Activated CD4-positive, alpha-beta T cell treated with anti-CD3 and anti-CD28 coated beads for 4 hours (primary cell): ENCODE measurements at regions not wholly inside any gene's neighbourhood (a gene's known extent, or its start where the extent isn't known, plus 50 kb on each side); places are given as distances from the start of the nearest gene placed in this dataset.
A peak's percentile ranks its signal among the peaks of the same experiment; 100 is the strongest.
"Not testable (repeated sequence)": the region's sequence is repeated elsewhere in the genome, so short reads cannot be mapped to it uniquely, and the experiment has no call there.

Experiments used
- DNase-seq, 2 donors: peaks; one replicate each; pipeline ENCODE4 v3.0.0-alpha.2; 2020

DNA sequence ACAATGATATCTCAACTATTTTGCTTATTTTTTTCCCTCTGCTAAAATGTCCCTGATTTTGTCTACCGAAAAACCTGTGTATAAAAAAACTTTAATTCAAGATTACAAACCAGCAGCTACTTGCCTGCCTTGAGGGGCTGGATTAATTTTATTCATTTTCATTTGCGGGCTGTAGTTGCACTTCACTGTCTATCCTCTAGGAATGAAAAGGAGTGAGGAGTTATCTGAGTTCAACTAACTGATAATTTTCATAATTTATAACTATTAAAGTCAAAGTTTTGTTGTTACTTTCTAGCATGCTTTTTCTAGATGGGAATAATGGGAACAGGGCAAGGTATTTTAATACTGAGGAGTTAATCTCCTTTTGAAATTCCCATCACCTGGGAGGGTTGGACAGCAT lies 50.3 kb upstream of the AGTPBP1 start:
- DNase-seq, result not testable (repeated sequence)

DNA sequence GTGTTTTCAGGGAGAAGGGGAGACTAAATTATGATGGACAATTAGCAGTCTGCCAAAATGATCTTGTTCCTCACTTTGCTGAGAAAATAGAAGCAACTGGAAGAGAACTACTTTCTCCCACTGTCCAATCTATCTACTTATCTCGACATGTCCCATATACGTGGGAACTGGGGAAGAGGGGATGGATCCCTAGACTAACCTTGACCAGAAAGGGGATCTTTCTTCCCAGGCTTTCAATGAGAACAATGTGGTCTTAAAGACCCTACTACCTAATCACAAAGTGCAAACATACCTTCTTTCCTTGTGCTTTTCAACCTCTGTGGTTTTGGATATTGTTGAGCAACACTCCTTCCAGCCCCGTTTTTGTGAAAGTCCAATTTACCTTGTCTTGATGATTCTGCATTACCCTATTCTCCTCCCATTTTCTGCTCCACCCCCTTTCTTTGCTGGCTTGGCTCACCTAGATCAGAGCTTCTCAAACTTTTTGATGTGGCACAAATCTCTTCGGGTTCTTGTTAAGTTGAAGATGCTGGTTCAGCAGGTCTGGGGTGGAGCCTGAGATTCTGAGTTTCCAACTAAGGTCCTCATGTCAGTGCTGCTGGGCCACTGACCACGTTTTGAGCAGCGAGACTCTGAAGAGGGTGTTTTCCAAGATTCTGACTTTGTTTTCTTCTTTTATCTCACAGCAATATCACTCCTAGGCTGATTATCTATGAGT lies 61.4 kb upstream of the AGTPBP1 start:
- DNase-seq, result peak; percentile 26 to 41

GRCh38 chr9:85804847-85805133 lies 63.0 kb upstream of the AGTPBP1 start:
- DNase-seq, result not testable (repeated sequence)

DNA sequence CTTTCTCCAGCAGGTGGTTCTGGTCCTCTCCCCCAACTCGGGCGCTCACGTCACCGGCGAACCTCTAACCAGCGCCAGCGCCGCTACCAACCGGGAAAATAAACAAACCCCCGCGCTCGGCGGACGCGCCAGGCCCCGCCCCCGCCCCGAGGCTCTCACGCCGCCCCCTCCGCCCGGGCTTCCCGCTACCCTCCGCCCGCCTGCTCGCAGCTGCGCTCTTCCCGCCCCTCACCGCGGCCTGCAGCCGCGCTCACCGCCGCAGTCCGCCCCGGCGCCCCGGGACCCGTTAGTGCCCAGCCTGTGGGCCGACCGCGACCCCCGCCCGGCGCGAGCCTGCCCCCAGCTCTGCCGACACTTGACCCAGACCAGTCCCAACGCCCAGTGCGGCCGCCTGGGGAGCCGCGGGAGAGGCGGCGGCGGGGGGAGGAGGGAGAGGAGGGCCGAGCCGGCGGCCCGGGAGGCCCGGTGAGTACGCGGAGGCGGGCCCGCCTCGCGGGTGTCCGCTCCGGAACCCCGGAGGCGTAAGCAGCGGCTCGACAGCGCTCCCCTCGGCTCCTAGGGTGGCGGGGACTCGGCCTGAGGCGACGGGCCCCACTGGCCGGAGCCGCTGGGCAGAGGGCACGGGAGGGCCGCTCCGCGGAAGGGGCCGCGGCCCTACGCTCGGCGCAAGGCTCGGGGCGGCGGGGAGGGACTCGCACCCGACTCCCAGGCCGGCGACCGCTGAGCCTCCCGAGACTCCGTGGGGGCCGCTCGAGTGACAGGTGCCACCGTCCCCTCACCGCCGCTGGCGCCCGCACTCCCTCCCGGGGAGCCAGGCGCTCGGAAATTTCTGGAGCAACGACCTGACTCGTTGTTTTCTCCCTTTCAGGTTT lies 63.6 kb upstream of the AGTPBP1 start:
- peak; percentile 70 to 71 for DNase-seq

DNA sequence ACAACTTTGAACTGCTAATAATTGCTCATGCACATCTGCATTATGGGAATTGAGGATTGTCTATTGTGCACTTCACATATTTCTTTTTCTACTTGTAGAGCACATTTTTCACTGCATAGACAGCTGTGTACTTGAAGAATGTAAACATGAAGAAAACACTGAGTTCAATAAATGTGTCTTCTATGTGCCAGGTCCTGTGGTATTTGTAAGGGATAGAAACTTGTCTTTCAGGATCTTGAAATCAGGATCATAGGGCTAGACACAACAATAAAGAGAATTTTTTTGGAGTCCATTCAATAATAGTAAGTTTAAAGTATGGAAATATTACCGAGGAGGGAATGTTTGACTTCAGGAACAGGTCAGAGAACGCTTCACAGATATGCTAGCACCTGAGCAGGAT lies 66.6 kb upstream of the AGTPBP1 start:
- DNase-seq, result not testable (repeated sequence)

GRCh38 chr9:85813388-85813787 lies 71.6 kb upstream of the AGTPBP1 start:
- not testable (repeated sequence) for DNase-seq

- DNase-seq, result not testable (repeated sequence)
Measured at GRCh38 chr9:85814800-85815199, 73.0 kb upstream of the AGTPBP1 start.

- DNase-seq, result peak in 1 of 2 donors; percentile 29
Measured at GRCh38 chr9:85818971-85819370, 77.2 kb upstream of the AGTPBP1 start.

DNA sequence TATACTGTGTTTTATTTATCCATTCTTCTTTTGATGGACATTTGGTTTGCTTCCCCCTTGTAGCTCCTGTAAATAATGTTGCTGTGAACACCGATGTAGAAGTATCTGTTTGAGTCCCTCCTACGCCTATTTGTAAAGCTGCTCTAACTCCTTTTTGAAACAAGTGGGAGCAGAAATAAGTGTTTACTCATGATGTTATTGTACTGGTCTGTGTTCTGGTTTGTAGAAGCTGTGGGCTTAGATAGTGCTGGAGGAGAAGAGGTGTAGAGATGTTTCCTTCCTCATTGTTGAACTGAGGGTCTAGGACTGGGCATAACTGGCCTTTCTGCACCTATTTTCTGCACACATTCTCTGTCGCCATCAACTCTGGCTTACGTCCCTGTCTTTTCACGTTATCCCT lies 78.8 kb upstream of the AGTPBP1 start:
- DNase-seq, result not testable (repeated sequence)

- DNase-seq, result not testable (repeated sequence)
Measured at GRCh38 chr9:85824949-85825348, 83.2 kb upstream of the AGTPBP1 start.

DNA sequence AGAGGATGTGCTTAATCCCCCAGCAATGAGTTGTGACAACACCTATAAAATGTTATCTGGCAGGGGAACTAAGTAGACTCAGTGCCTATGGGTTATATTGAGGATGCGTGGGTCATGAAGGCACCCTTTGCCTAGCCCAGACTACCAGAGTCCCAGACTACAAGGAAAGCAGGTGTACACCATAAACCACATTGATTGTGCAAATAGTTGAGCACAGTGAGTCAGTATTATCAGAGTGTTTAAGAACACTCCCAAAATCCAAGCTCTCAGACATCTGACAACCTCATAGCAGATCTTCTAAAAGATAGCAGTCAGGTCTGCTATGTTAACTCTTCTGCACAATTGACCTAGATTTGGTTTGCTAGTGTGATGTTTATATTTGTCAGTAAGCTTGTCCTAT lies 92.8 kb upstream of the AGTPBP1 start:
- DNase-seq, result not testable (repeated sequence)

DNA sequence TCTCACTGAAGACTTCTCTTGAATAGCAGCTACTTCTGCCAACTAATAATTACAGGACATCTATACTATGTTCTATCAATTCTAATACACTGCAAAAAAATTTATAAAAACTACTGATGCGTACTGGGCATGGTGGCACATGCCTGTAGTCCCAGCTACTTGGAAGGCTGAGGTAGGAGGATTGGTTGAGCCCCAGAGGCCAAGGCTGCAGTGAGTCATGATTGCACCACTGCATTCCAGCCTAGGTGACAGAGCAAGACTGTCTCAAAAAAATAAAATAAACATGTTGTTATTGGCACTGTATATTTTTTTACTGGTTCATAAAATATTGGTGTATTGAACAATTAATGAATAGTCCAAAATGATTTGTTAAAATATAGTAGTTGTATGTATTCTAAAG lies 97.0 kb upstream of the NAA35 start:
- not testable (repeated sequence) for DNase-seq

GRCh38 chr9:85847782-85848181 lies 93.2 kb upstream of the NAA35 start:
- DNase-seq, result not testable (repeated sequence)

DNA sequence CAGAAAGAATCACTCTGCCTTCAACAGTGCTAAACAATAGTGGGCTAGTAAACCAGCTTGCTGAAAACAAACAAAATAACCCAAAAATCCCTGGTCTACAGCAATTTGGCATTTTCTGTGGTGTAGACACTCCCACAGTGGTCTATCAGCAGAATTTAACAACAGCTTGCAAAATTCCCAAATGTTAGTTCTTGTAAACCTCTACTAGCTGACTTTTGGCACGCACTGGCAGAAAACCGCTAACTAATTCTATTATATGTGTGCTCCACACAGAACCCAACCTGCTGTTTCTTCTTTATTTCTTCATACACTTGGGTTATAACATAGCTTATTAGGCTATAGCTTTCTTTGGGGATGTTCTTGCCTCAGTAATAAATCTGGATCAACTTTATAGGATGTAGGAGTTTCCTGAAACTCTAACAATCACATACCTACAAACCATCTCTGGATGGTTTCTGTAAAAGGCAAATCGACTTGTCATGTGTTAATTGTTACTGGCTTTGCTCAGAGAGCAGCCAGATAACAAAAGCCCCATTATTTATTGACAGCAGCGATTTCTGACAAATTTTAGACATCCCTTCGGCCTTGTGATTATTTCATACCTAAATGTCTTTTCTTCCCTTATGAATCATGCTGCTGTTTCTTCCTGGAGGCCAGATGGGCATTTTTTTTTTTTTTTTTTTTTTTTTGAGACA lies 82.7 kb upstream of the NAA35 start:
- no peak for DNase-seq

GRCh38 chr9:85859765-85860164 lies 81.2 kb upstream of the NAA35 start:
- no peak for DNase-seq

DNA sequence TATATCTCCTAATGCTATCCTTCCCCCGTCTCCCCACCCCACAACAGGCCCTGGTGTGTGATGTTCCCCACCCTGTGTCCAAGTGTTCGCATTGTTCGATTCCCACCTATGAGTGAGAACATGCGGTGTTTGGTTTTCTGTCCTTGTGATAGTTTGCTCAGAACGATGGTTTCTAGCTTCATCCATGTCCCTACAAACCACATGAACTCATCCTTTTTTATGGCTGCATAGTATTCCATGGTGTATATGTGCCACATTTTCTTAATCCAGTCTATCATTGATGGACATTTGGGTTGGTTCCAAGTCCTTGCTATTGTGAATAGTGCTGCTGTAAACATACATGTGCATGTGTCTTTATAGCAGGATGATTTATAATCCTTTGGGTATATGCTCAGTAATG lies 79.1 kb upstream of the NAA35 start:
- not testable (repeated sequence) for DNase-seq

GRCh38 chr9:85863875-85864274 lies 77.1 kb upstream of the NAA35 start:
- DNase-seq, result no peak

DNA sequence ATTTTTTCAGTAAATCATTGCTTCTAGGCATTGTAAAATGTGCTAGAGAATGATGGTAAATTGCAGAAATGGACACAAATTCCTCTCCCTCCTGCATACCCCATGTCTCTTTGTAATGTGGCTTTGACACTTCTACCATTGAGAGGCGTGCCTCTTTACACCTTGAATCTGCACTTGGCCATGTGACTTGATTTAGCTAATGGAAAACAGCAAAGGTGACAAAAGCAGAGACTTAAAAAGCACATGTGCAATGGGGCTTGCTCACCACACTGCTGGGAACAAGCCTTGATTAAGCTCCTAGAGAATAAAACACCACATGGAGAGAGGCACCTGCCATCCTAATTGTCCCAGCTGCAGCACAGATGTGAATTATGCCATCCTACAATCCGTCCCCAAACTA lies 69.9 kb upstream of the NAA35 start:
- no peak for DNase-seq

DNA sequence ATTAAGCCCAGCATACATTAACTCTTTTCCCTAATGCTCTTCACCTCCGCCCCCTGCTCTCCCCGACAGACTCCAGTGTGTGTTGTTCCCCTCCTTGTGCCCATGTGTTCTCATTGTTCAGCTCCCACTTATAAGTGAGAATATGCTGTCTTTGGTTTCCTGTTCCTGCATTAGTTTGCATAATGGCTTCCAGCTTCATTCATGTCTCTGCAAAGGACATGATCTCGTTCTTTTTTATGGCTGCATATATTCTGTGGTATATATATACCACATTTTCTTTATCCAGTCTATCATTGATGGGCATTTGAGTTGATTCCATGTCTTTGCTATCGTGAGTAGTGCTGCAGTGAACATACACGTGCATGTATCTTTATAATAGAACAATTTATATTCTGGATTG lies 69.3 kb upstream of the NAA35 start:
- not testable (repeated sequence) for DNase-seq

- no peak for DNase-seq
Measured at GRCh38 chr9:85872463-85872862, 68.5 kb upstream of the NAA35 start.

GRCh38 chr9:85876628-85877027 lies 64.3 kb upstream of the NAA35 start:
- DNase-seq, result no peak

DNA sequence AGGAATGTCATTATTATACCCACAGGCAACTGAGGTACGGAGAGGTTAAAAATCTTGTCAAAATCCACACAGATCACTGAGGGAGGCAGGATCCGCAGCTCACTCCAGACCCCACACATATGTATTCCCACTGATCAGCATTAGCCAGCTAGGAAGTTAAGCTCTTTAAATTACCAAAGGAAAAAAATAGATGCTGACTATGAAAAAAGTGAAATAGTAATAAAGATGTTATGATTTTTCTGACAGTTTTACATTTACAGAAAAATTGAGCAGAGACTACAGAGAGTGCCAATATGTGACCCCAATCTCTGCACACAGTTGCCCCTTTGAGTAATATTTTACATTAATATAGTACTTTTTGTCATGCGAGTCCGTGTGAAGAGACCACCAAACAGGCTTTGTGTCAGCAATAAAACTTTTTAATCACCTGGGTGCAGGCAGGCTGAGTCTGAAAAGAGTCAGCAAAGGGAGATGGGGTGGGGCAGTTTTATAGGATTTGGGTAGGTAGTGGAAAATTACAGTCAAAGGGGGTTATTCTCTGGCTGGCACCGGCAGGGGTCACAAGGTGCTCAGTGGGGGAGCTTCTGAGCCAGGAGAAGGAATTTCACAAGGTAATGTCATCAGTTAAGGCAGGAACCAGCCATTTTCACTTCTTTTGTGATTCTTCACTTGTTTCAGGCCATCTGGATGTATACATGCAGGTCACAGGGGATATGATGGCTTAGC lies 61.9 kb upstream of the NAA35 start:
- not testable (repeated sequence) for DNase-seq

GRCh38 chr9:85880507-85880906 lies 60.4 kb upstream of the NAA35 start:
- DNase-seq, result not testable (repeated sequence)
